Suppressor macrophage treated with lipopolysaccharide for 4 hours (primary cell): ENCODE measurements at regions not wholly inside any gene's neighbourhood (a gene's known extent, or its start where the extent isn't known, plus 50 kb on each side); places are given as distances from the start of the nearest gene placed in this dataset.
"Not testable (repeated sequence)": the region's sequence is repeated elsewhere in the genome, so short reads cannot be mapped to it uniquely, and the experiment has no call there.

Experiments used
- DNase-seq: peaks from one replicate; pipeline ENCODE4 v3.0.0-alpha.2; 2020

- not testable (repeated sequence) for DNase-seq
Observed at GRCh38 chr2:90238505-90239230, 1547.2 kb downstream of the RPIA start.

- not testable (repeated sequence) for DNase-seq
Observed at GRCh38 chr2:90239769-90240168, 1548.3 kb downstream of the RPIA start.

- not testable (repeated sequence) for DNase-seq
Observed at GRCh38 chr2:90244902-90245765, 1553.7 kb downstream of the RPIA start.

- not testable (repeated sequence) for DNase-seq
Observed at GRCh38 chr2:90248400-90248799, 1556.9 kb downstream of the RPIA start.

- DNase-seq: not testable (repeated sequence)
Observed at GRCh38 chr2:90250350-90250749, 1558.9 kb downstream of the RPIA start.

- not testable (repeated sequence) for DNase-seq
Observed at GRCh38 chr2:90251576-90251975, 1560.1 kb downstream of the RPIA start.

GRCh38 chr2:90253306-90253705 is 1561.8 kb downstream of the RPIA start:
- not testable (repeated sequence) for DNase-seq

- not testable (repeated sequence) for DNase-seq
Observed at GRCh38 chr2:90266888-90267287, 1575.4 kb downstream of the RPIA start.

- DNase-seq: not testable (repeated sequence)
Observed at GRCh38 chr2:90287751-90288150, 1596.3 kb downstream of the RPIA start.

GRCh38 chr2:90288396-90288795 is 1596.9 kb downstream of the RPIA start:
- not testable (repeated sequence) for DNase-seq

GRCh38 chr2:90289291-90289980 is 1598.0 kb downstream of the RPIA start:
- DNase-seq: not testable (repeated sequence)

GRCh38 chr2:90290701-90291100 is 1599.2 kb downstream of the RPIA start:
- DNase-seq: not testable (repeated sequence)

- not testable (repeated sequence) for DNase-seq
Observed at GRCh38 chr2:90291168-90291883, 1599.9 kb downstream of the RPIA start.

GRCh38 chr2:90291934-90292333 is 1600.5 kb downstream of the RPIA start:
- not testable (repeated sequence) for DNase-seq

GRCh38 chr2:90292451-90292850 is 1601.0 kb downstream of the RPIA start:
- not testable (repeated sequence) for DNase-seq

GRCh38 chr2:90293224-90293623 is 1601.8 kb downstream of the RPIA start:
- DNase-seq: not testable (repeated sequence)

- not testable (repeated sequence) for DNase-seq
Observed at GRCh38 chr2:90293806-90294205, 1602.3 kb downstream of the RPIA start.

- DNase-seq: not testable (repeated sequence)
Observed at GRCh38 chr2:90295036-90295750, 1603.7 kb downstream of the RPIA start.

- not testable (repeated sequence) for DNase-seq
Observed at GRCh38 chr2:90296484-90296777, 1605.0 kb downstream of the RPIA start.

GRCh38 chr2:90297701-90298100 is 1606.2 kb downstream of the RPIA start:
- DNase-seq: not testable (repeated sequence)

GRCh38 chr2:90298126-90298755 is 1606.8 kb downstream of the RPIA start:
- not testable (repeated sequence) for DNase-seq
